ENCODE measurements at regions not wholly inside any gene's neighbourhood (a gene's known extent, or its start where the extent isn't known, plus 50 kb on each side); places are given as distances from the start of the nearest gene placed in this dataset.
A peak's percentile ranks its signal among the peaks of the same experiment; 100 is the strongest.

DNA sequence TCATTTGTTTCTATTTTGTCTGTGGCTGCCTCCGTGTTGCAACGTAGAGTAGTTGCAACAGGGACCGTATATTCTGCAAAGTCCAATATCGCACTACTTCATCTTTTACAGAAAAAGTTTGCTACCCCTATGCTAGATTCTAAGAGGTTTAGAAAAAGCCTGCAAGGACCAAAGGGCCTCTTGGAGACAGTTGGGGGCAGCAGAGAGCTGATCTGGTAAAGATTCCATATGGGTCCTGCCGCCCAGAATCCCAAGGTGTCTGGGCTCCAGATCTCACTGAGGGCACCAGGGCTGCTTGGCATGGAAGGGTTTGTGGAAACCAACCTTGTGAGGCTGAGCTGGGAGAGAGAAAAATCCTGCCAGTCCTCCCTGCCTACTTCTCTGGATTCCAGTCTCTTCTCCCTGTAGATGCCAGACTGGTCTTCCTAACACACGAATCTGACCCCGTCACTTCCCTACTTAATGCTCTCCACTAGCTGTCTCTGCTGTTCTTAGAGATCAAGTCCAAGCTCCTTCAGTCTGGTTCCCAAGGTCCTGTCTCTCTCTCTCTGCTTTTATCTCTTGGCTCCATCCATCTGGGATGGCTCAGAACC, 74.6 kb downstream of the GLRX5 start:
- Mint-ChIP-seq H3K4me1 (no peaks in the 10 kb centered on the region), H3K4me3 (no peak overlapping the region), H3K27me3 (ENCODE audit: low read depth) (peaks cover 47% of the 10 kb centered on the region), H3K9me3 (no peaks in the 10 kb centered on the region), H3K36me3 (no peaks in the 10 kb centered on the region), H3K27ac (no peak overlapping the region)
- TF ChIP-seq, protein P1, sequence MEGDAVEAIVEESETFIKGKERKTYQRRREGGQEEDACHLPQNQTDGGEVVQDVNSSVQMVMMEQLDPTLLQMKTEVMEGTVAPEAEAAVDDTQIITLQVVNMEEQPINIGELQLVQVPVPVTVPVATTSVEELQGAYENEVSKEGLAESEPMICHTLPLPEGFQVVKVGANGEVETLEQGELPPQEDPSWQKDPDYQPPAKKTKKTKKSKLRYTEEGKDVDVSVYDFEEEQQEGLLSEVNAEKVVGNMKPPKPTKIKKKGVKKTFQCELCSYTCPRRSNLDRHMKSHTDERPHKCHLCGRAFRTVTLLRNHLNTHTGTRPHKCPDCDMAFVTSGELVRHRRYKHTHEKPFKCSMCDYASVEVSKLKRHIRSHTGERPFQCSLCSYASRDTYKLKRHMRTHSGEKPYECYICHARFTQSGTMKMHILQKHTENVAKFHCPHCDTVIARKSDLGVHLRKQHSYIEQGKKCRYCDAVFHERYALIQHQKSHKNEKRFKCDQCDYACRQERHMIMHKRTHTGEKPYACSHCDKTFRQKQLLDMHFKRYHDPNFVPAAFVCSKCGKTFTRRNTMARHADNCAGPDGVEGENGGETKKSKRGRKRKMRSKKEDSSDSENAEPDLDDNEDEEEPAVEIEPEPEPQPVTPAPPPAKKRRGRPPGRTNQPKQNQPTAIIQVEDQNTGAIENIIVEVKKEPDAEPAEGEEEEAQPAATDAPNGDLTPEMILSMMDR (IDR thresholded peaks at IDR 0.05; ENCODE audit: unreplicated experiment) = peak; percentile 56
- peak in 1 of 2 experiments; percentile 65 for DNase-seq (ENCODE audit: low spot score in 2 of 2, unreplicated experiment in 2 of 2)

DNA sequence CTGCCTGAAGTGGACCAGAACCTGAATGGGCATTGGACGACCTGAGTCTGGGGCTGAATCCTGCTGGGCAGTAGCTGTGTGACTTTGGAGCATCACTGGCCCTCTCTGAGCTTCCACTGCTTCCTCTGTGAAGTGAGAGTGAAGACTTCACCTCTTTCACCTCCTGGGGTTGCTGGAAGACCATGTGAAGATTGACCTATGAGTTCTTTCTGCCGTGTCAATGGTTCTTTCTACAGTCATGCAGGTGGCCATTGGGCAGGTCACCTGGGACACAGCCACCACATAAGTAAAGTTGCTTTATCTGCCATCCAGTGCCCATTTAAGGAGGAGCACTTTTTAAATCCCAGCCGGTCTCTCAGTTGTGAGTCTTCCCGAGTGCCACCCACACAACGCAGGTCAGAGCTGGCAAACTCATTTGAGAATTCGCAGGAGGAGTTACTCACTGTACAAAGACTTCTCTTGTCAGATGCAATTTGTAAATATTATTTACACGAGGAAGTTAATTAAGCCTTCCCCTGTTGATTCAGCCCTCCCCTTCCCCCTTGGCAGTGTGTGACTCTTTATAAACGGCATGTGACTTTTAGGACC, 74.8 kb upstream of the TCL1B start:
- no peaks in the 10 kb centered on the region for H3K9me3 Mint-ChIP-seq
- no peak overlapping the region for H3K27ac Mint-ChIP-seq
- no peak overlapping the region for H3K4me3 Mint-ChIP-seq
- no peaks in the 10 kb centered on the region for H3K36me3 Mint-ChIP-seq
- no peaks in the 10 kb centered on the region for H3K4me1 Mint-ChIP-seq
- no peak for DNase-seq (ENCODE audit: low spot score in 2 of 2, unreplicated experiment in 2 of 2)
- TF ChIP-seq, protein P1 (IDR thresholded peaks at IDR 0.05; ENCODE audit: unreplicated experiment) = no peak
- H3K27me3 Mint-ChIP-seq (ENCODE audit: low read depth) = peaks cover 41% of the 10 kb centered on the region

DNA sequence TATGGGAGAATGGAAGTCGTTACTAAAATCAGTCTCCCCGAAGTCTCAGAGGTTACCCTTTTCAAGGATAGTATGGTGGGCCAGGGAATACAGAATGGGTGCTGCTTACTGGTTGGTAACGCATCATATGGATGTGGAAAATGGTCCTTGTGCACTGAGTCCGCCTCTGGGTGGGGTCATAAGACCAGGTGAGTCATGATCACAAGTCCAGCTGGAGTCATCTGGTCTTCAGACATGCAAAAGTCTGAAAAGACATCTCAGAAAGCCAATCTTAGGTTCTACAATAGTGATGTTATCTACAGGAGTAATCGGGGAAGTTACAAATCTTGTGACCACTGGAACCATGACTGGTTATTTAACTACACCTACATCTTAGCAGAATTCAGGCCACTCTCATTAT, 71.9 kb upstream of the TCL1B start:
- peaks cover 18% of the 10 kb centered on the region for H3K4me1 Mint-ChIP-seq
- H3K27ac Mint-ChIP-seq = no peak overlapping the region
- no peaks in the 10 kb centered on the region for H3K9me3 Mint-ChIP-seq
- H3K4me3 Mint-ChIP-seq = no peak overlapping the region
- TF ChIP-seq, protein P1 (IDR thresholded peaks at IDR 0.05; ENCODE audit: unreplicated experiment) = no peak
- H3K36me3 Mint-ChIP-seq = no peaks in the 10 kb centered on the region
- no peak for DNase-seq (ENCODE audit: low spot score in 2 of 2, unreplicated experiment in 2 of 2)
- peaks cover 25% of the 10 kb centered on the region for H3K27me3 Mint-ChIP-seq (ENCODE audit: low read depth)

DNA sequence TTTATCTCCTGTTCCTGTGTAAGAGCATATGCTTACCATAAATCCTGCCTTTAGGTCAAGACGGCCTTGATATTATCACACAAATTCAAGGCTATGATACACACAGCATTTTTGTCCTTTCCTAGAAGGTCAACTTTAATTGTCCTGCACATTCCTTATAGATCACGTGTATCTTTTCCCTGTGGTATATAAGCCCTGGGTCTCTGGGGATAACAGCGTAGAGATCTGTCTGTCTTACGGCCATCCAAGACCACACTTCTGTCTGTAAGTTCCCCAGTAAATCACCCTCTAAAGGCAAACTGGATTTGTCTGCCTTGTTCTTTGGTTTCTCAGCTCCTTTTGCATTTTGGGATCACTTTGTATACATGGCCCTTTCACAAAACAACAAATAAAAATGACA, 69.5 kb upstream of the TCL1B start:
- Mint-ChIP-seq H3K4me1 (peaks cover 18% of the 10 kb centered on the region), H3K27me3 (ENCODE audit: low read depth) (peaks cover 5% of the 10 kb centered on the region), H3K9me3 (no peaks in the 10 kb centered on the region), H3K36me3 (no peaks in the 10 kb centered on the region), H3K4me3 (no peak overlapping the region), H3K27ac (no peak overlapping the region)
- no peak for DNase-seq (ENCODE audit: low spot score in 2 of 2, unreplicated experiment in 2 of 2)
- TF ChIP-seq, protein P1 (IDR thresholded peaks at IDR 0.05; ENCODE audit: unreplicated experiment) = no peak

DNA sequence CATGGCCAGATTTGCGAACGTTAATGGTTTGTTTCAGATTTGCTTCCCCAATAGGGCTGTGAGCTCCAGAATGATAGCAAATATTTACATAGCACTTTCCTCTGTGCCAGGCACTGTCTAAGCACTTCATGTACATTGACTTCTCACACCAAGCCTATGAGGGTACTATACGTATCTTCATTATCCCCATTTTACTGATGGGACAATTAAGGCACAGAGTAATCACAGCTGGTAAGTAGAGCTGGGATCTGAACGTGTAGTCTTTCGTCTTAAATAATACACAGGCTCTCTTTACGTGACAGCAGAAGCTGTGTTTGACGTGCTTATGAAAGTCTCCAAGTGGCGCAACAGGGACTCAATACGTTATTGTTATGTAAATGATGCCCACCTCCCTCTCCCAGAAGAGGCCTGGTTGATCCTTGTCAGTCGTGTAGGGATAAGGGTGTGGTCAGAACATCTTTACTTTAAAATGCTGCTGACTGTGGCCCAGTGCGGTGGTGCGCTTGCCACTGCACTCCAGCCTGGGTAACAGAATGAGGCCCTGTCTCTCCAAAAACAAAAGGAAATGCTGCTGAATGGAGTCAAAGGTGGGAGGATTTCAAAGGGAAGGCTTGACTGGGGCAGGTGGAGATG, 66.3 kb upstream of the TCL1B start:
- no peak for DNase-seq (ENCODE audit: low spot score in 2 of 2, unreplicated experiment in 2 of 2)
- TF ChIP-seq, protein P1 (IDR thresholded peaks at IDR 0.05; ENCODE audit: unreplicated experiment) = no peak
- Mint-ChIP-seq H3K9me3 (peaks cover 3% of the 10 kb centered on the region), H3K27me3 (ENCODE audit: low read depth) (peaks cover 1% of the 10 kb centered on the region), H3K27ac (no peak overlapping the region), H3K36me3 (no peaks in the 10 kb centered on the region), H3K4me1 (peaks cover 18% of the 10 kb centered on the region), H3K4me3 (no peak overlapping the region)

All from mesothelial cell of epicardium (in vitro differentiated cells).